Effector CD8-positive, alpha-beta T cell (primary cell): ENCODE measurements at regions not wholly inside any gene's neighbourhood (a gene's known extent, or its start where the extent isn't known, plus 50 kb on each side); places are given as distances from the start of the nearest gene placed in this dataset.

Experiments
- DNase-seq: peaks from one replicate; lab custom pipeline; 2025; lab: John Stamatoyannopoulos, UW

- no peak for DNase-seq
These were observed 1624.1 kb upstream of the ZEB2 start for GRCh38 chr2:146143971-146144370.

GRCh38 chr2:146138820-146139219 lies 1618.9 kb upstream of the ZEB2 start:
- no peak for DNase-seq

DNA sequence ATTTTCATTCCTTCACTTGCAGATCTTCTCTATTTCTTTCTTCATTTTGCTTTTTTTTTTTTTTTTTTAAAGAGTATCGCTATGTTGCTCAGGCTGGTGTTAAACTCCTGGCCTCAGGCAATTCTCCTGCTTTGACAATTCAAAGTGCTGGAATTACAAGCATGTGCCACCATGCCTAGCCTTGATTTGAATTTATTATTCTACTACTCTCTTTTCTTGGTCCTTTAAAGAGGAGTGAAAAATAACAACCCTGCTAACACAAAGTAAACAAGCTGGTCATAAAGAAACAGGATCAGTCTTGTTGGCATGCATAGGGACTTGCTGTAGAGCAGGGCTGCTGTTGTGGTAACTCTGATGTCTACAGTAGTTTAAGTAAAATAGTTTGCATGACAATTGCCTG lies 1615.3 kb upstream of the ZEB2 start:
- no peak for DNase-seq

GRCh38 chr2:146131785-146132184 lies 1611.9 kb upstream of the ZEB2 start:
- no peak for DNase-seq

DNA sequence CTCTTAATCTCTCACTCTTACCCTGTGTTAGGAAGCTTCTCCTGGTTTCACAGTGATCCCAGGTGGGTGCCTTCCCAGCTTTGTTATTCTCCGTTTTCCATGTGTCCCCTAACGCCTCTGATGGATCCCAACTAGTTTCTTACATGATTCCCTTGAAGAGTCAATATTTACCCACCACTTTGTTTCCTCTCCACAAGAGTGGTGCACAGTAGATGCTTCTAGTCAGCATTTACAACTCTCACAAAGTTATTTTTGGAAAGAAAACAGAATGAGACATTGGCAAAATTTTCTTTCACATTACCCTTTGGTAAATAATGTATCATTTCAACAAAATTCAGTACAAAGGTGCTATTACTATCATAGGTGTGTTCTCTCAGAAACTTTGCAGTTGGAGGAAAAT lies 1611.1 kb upstream of the ZEB2 start:
- no peak for DNase-seq

DNA sequence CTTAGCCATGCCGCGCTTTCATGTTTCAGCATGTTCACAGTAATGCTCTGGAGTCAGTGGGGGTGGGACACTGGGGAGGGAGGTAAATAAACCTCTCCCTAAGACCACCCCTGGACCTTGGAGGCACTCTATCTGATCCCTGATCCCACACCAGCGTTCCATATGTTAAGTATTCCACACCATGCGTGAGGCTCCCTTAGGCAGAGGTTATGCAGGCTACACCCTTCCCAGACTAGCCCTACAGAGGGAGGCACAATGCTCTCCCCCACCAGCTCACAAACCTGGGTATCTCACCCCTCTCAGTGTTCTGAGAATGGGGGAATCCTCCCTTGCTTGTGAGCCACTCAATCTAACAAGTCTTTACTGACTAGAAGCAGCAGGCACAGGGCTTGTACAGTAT lies 1610.4 kb upstream of the ZEB2 start:
- DNase-seq, result no peak

GRCh38 chr2:146129231-146129630 lies 1609.3 kb upstream of the ZEB2 start:
- DNase-seq, result no peak

DNA sequence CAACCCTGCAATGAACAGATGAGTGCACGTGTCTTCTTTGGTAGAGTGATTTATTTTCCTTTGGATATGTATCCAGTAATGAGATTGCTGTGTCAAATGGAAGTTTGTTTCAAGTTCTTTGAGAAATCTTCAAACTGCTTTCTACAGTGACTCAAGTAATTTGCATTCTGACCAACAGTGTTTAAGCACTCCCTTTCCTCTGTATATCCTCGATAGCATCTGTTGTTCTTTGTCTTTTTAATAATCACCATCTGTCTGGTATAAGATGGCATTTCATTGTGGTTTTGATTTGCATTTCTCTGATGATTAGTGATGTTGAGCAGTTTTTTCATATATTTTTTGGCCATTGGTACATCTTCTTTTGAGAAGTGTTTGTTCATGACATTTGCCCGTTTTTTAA lies 1608.3 kb upstream of the ZEB2 start:
- DNase-seq, result no peak

DNA sequence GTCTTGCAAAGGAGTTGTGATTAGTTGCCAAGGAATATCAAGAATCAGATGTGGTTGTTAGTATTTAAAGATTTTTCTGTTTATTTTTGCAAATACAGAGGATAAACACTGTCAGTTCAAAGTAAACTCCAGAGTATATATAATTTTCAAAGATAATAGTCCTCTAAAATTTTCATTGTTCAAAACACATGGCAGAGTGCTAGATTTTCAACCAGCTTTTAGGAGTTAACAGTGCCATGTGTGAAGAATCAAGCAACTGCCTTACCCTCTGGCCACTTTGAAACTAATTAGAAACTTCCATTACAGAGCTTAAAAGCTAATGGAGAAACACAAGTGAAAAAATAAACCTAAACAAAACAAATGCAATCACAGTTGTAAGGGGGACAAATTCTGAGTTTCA lies 1605.6 kb upstream of the ZEB2 start:
- DNase-seq, result no peak

GRCh38 chr2:146124741-146125140 lies 1604.8 kb upstream of the ZEB2 start:
- DNase-seq, result no peak

- DNase-seq, result no peak
These were observed 1603.8 kb upstream of the ZEB2 start for GRCh38 chr2:146123714-146124113.

DNA sequence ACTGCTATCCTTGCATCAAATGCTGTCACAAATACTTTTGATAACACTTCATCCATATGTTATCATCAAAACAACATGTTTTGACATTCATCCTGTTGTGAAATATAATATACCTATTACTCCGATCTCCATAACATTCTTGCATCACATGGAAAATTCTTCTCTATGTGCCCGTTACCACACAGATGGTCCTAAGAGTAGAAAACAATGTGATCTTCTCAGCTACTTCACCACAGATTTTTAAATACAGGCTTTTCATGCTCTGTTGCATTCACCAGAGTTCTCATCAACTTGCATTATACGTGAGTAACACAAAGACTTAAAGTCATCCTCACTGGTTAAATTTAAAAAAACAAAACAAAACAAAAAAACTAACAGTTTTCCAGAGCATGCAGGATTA lies 1603.3 kb upstream of the ZEB2 start:
- no peak for DNase-seq

DNA sequence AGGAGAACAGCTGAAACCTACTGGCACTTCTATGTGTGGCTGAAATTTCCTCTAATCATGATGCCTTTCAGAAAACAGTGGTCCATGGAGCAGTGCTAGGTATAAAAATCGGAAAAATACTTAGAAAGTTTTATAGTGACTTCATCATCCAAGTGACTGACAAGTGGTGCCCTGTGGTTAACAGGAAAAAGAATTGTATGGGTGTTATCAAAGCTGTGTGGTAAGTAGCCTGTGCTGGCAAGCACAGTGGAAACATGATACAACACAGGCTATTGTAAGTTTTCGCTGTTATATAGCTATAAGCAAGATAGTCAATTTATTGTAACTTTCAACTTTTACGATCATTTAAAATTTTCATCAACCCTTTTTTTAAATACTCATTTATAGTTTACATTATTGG lies 1599.7 kb upstream of the ZEB2 start:
- DNase-seq, result no peak

DNA sequence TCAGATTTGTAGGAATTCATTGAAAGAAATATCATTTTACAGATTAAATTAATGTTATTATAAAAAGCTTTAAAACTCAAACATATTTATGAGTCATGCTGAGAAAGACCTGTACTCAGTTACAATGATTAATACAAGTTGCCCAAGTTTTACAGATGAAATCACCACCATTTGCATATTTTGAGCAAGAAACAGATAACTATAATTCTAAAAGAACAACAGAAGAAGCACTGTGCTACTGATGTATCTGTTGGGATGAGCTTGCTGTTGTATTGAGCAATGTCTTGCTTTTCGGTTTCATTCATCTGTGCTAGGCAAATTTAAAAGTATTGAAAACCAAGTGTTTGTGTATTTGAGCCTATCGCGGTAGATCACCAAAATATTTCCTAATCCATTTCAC lies 1589.1 kb upstream of the ZEB2 start:
- no peak for DNase-seq

GRCh38 chr2:146094185-146094584 lies 1574.3 kb upstream of the ZEB2 start:
- DNase-seq, result no peak

DNA sequence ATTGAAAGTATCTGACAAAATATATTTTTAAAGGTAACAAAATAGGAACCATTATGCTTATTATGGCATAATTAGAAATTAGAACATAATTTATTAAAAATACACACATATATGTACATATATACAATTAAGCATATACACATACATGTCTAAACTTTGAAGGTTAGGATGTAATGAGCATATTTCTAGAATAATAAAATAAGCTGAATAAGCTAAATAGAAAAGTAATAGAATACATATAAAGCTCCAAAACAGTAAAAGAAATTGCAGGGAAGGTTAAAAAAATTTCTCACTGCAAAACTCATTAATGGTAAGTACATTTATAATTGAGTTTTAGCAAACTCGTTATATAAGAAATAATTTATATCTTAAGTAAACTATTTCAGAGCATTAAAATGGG lies 1561.5 kb upstream of the ZEB2 start:
- DNase-seq, result no peak

GRCh38 chr2:146080925-146081324 lies 1561.0 kb upstream of the ZEB2 start:
- DNase-seq, result no peak

DNA sequence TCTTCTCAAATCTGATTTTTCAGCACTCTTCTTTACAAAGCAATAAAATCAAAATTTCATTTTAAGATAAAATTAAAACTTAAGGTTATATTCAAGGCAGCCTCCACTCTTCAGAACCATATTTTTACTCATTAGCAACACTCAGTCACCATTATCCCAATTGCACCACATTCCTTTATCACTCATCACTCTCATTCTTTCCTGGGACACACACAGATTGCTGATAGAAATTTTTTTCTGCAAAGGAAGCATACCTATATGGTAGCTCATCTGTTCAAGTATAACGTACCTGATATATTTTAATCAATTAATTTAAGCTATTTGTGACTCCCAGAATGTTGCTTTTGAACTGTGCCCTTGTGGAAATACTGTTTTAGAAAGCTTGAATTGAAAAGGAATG lies 1559.3 kb upstream of the ZEB2 start:
- no peak for DNase-seq

DNA sequence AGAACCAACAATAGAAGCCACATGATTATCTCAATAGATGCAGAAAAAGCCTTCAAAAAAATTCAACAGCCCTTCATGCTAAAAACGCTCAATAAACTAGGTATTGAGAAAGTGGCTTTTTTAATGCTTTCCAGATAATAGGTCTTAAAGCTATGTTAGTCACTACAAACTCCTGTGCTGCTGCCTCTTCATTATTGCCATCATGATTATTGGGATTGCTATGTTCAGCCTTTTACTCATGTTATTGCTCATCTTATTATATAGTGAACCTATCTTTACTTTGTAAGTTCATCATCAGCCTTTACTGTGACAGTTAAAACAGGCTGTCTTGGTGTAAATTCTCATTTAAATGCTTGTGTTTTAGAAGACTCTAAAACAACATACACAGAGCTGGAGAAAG lies 1557.2 kb upstream of the ZEB2 start:
- DNase-seq, result no peak

GRCh38 chr2:146068051-146068450 lies 1548.1 kb upstream of the ZEB2 start:
- no peak for DNase-seq

DNA sequence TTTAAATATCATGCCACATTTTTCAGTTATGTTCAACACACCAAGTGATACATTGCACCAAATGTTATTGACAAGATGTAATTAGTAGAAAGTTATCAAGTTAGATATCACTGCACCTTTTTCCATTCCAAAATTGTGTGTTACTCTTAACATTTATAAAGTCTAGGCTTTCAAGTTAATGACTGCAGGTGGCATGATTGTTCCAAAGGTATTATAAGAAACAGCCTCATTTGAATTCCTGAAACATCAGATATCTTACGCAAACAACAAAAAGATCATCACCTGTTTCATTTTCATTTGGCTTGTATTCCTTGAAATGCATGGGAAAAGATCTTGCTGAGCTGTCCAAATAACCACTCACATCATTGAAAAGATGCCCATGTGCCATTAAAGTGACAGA lies 1528.2 kb upstream of the ZEB2 start:
- no peak for DNase-seq

- DNase-seq, result no peak
These were observed 1521.5 kb upstream of the ZEB2 start for GRCh38 chr2:146041274-146041910.

GRCh38 chr2:146040051-146040450 lies 1520.1 kb upstream of the ZEB2 start:
- DNase-seq, result no peak

DNA sequence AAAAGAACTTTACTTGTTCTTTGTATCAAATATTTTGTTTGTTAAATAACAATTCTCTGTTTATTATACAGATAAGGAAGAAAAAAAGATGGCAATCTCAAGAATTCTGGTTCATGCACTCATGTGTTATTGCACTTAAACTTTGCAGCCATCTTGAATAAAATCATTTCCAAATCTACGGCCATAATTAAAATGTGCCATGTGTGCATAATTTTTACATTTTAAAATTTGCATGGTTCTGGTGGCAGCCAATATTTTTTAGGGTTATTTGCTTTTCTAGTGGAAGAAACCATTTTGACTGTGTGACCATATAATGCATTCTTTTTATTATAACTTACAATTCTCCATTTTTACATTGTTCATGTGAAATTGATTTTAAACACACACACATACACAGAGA lies 1518.1 kb upstream of the ZEB2 start:
- DNase-seq, result no peak
